ENCODE measurements at regions not wholly inside any gene's neighbourhood (a gene's known extent, or its start where the extent isn't known, plus 50 kb on each side); places are given as distances from the start of the nearest gene placed in this dataset.

- H3K9me2 ChIP-seq (ENCODE audit: insufficient read depth) = no peaks in the 10 kb centered on the region
- ChIA-PET RAD21 (ENCODE audit: low non-redundant PET in 1 of 2, low total read pairs in 2 of 2, uncharacterized antibody in 2 of 2, unreplicated experiment in 2 of 2) (no interaction called here), POLR2A (no interaction called here), CTCF (no interaction called here)
- no TSS peak for BruUV-seq (replicated peaks)
- H3K27ac ChIP-seq (ENCODE audit: low read depth, low read length) = no peak overlapping the region
- no peaks in the 10 kb centered on the region for H3K79me2 ChIP-seq (ENCODE audit: insufficient read depth, low read length)
- peaks cover 9 to 22% of the 10 kb centered on the region in 2 experiments; a peak in 2 of 4 replicates for H3K9me3 ChIP-seq (ENCODE audit: control insufficient read depth in 1 of 2, insufficient read depth in 1 of 2, low read depth in 1 of 2, low read length in 2 of 2)
- no peak for DNase-seq (ENCODE audit: low read depth, low spot score)
- H3K4me1 ChIP-seq (ENCODE audit: control insufficient read depth in 1 of 2, insufficient read depth in 2 of 2, low read length in 2 of 2) = no peaks in the 10 kb centered on the region
- intact Hi-C loops (cut with micrococcal nuclease) = no loop called here
- H2AFZ ChIP-seq (ENCODE audit: low read depth, low read length, poor library complexity, severe bottlenecking) = no peak overlapping the region
- H3K27me3 ChIP-seq (ENCODE audit: insufficient read depth, low read length) = no peaks in the 10 kb centered on the region
- H3K4me2 ChIP-seq (ENCODE audit: low read length) = no peak overlapping the region
- no peaks in the 10 kb centered on the region for H4K20me1 ChIP-seq (ENCODE audit: insufficient read depth)
- no peak overlapping the region for H3K4me3 ChIP-seq (replicated peaks in 1 of 2; ENCODE audit: low read depth in 1 of 2, low read length in 2 of 2)
- H3K9ac ChIP-seq (ENCODE audit: low read length) = no peak overlapping the region
- TF ChIP-seq MAX (IDR thresholded peaks at IDR 0.05) (no peak), RAD21 (IDR thresholded peaks at IDR 0.05; ENCODE audit: low read depth) (no peak), ELF1 (IDR thresholded peaks at IDR 0.05; ENCODE audit: borderline replicate concordance, low read depth) (no peak), TCF7L2 (IDR thresholded peaks at IDR 0.05; ENCODE audit: borderline replicate concordance, extremely low read depth, insufficient read depth, insufficient read length) (no peak), CTCF (IDR thresholded peaks at IDR 0.05 in 2 of 3, conservative IDR thresholded peaks at IDR 0.05 in 1 of 3; ENCODE audit: borderline replicate concordance in 1 of 3, insufficient read depth in 1 of 3, low read depth in 2 of 3, low read length in 2 of 3) (no peak), ZFX (IDR thresholded peaks at IDR 0.05) (no peak), EZH2phosphoT487 (IDR thresholded peaks at IDR 0.05; ENCODE audit: borderline replicate concordance) (no peak), EGR1 (IDR thresholded peaks at IDR 0.05; ENCODE audit: low read depth) (no peak), ZNF274 (IDR thresholded peaks at IDR 0.05; ENCODE audit: low read depth, low read length) (no peak), SRF (IDR thresholded peaks at IDR 0.05; ENCODE audit: low read depth) (no peak), CBX3 (IDR thresholded peaks at IDR 0.05; ENCODE audit: low read depth) (no peak), POLR2AphosphoS5 (IDR thresholded peaks at IDR 0.05; ENCODE audit: low read depth, low read length) (no peak), SP1 (IDR thresholded peaks at IDR 0.05; ENCODE audit: low read depth) (no peak), FOSL1 (IDR thresholded peaks at IDR 0.05; ENCODE audit: low read depth) (no peak), ZBTB33 (IDR thresholded peaks at IDR 0.05; ENCODE audit: extremely low read depth, insufficient replicate concordance, low read length) (no peak), ATF3 (IDR thresholded peaks at IDR 0.05) (no peak), CEBPB (IDR thresholded peaks at IDR 0.05; ENCODE audit: low read depth) (no peak), POLR2A (IDR thresholded peaks at IDR 0.05; ENCODE audit: borderline replicate concordance, extremely low read depth, insufficient read depth, insufficient read length) (no peak)
- no peak for ATAC-seq
- H3K36me3 ChIP-seq (ENCODE audit: control insufficient read depth in 1 of 2, insufficient read depth in 2 of 2, low read length in 2 of 2) = no peaks in the 10 kb centered on the region
Observed at GRCh38 chr5:8520917-8521316, 652.0 kb downstream of the MTRR start.
